ENCODE measurements at regions not wholly inside any gene's neighbourhood (a gene's known extent, or its start where the extent isn't known, plus 50 kb on each side); places are given as distances from the start of the nearest gene placed in this dataset.

GRCh38 chr13:71939186-71939585, 72.2 kb upstream of the DACH1 start (continued):
- TF ChIP-seq SP1 (IDR thresholded peaks at IDR 0.05; ENCODE audit: low read depth): no peak

- Histone ChIP-seq H3K9me2 (ENCODE audit: insufficient read depth) (no peaks in the 10 kb centered on the region), H2AFZ (ENCODE audit: low read depth, low read length, poor library complexity, severe bottlenecking) (no peak overlapping the region), H3K4me3 (replicated peaks in 1 of 2; ENCODE audit: low read depth in 1 of 2, low read length in 2 of 2) (no peak overlapping the region), H3K9ac (ENCODE audit: low read length) (no peak overlapping the region), H3K79me2 (ENCODE audit: insufficient read depth, low read length) (no peaks in the 10 kb centered on the region), H3K9me3 (ENCODE audit: control insufficient read depth in 1 of 2, insufficient read depth in 1 of 2, low read depth in 1 of 2, low read length in 2 of 2) (no peaks in the 10 kb centered on the region), H3K27me3 (ENCODE audit: insufficient read depth, low read length) (no peaks in the 10 kb centered on the region), H4K20me1 (ENCODE audit: insufficient read depth) (no peaks in the 10 kb centered on the region), H3K4me2 (ENCODE audit: low read length) (no peak overlapping the region), H3K4me1 (ENCODE audit: control insufficient read depth in 1 of 2, insufficient read depth in 2 of 2, low read length in 2 of 2) (no peaks in the 10 kb centered on the region), H3K36me3 (ENCODE audit: control insufficient read depth in 1 of 2, insufficient read depth in 2 of 2, low read length in 2 of 2) (no peaks in the 10 kb centered on the region), H3K27ac (ENCODE audit: low read depth, low read length) (no peak overlapping the region)
- ChIA-PET POLR2A (no interaction called here), CTCF (no interaction called here), RAD21 (ENCODE audit: low non-redundant PET in 1 of 2, low total read pairs in 2 of 2, uncharacterized antibody in 2 of 2, unreplicated experiment in 2 of 2) (no interaction called here)
- BruUV-seq (replicated peaks): no TSS peak
- TF ChIP-seq ZBTB33 (IDR thresholded peaks at IDR 0.05; ENCODE audit: extremely low read depth, insufficient replicate concordance, low read length) (no peak), CBX3 (IDR thresholded peaks at IDR 0.05; ENCODE audit: low read depth) (no peak), MAX (IDR thresholded peaks at IDR 0.05) (no peak), ZNF274 (IDR thresholded peaks at IDR 0.05; ENCODE audit: low read depth, low read length) (no peak), REST (IDR thresholded peaks at IDR 0.05; ENCODE audit: low read depth) (no peak), ATF3 (IDR thresholded peaks at IDR 0.05) (no peak), ZFX (IDR thresholded peaks at IDR 0.05) (no peak), CTCF (IDR thresholded peaks at IDR 0.05 in 2 of 3, conservative IDR thresholded peaks at IDR 0.05 in 1 of 3; ENCODE audit: borderline replicate concordance in 1 of 3, insufficient read depth in 1 of 3, low read depth in 2 of 3, low read length in 2 of 3) (no peak), EZH2phosphoT487 (IDR thresholded peaks at IDR 0.05; ENCODE audit: borderline replicate concordance) (no peak), TCF7L2 (IDR thresholded peaks at IDR 0.05; ENCODE audit: borderline replicate concordance, extremely low read depth, insufficient read depth, insufficient read length) (no peak), EGR1 (IDR thresholded peaks at IDR 0.05; ENCODE audit: low read depth) (no peak), CEBPB (IDR thresholded peaks at IDR 0.05; ENCODE audit: low read depth) (no peak), POLR2AphosphoS5 (IDR thresholded peaks at IDR 0.05; ENCODE audit: low read depth, low read length) (no peak), RAD21 (IDR thresholded peaks at IDR 0.05; ENCODE audit: low read depth) (no peak), JUND (IDR thresholded peaks at IDR 0.05) (no peak), FOSL1 (IDR thresholded peaks at IDR 0.05; ENCODE audit: low read depth) (no peak), SP1 (IDR thresholded peaks at IDR 0.05; ENCODE audit: low read depth) (no peak), POLR2A (IDR thresholded peaks at IDR 0.05; ENCODE audit: borderline replicate concordance, extremely low read depth, insufficient read depth, insufficient read length) (no peak), EZH2 (IDR thresholded peaks at IDR 0.05) (no peak)
- intact Hi-C loops (cut with micrococcal nuclease): no loop called here
- ATAC-seq (no peak), DNase-seq (ENCODE audit: low read depth, low spot score) (no peak)
These were observed 68.3 kb upstream of the DACH1 start for GRCh38 chr13:71935166-71935840.
